Left ventricle myocardium inferior (tissue), 1 donor: ENCODE measurements at regions not wholly inside any gene's neighbourhood (a gene's known extent, or its start where the extent isn't known, plus 50 kb on each side); places are given as distances from the start of the nearest gene placed in this dataset.

Experiments used
- DNase-seq: peaks from one replicate; pipeline ENCODE4 v3.0.0-alpha.2; 2020
- H3K27ac ChIP-seq: fragments of 200-600 bp; replicated peaks from 2 replicates; pipeline ENCODE4 v1.8.0; 2021
- H3K27me3 ChIP-seq: fragments of 200-600 bp; 2 replicates; pipeline ENCODE4 v1.8.0; 2021; ENCODE audit warnings: low read depth
- H3K36me3 ChIP-seq: fragments of 200-600 bp; 2 replicates; pipeline ENCODE4 v1.8.0; 2021
- H3K4me1 ChIP-seq: fragments of 200-600 bp; 2 replicates; pipeline ENCODE4 v1.8.0; 2021
- H3K4me3 ChIP-seq: fragments of 200-600 bp; 2 replicates; pipeline ENCODE4 v1.8.0; 2021; ENCODE audit warnings: mild to moderate bottlenecking, moderate library complexity
- H3K9me3 ChIP-seq: fragments of 200-600 bp; replicated peaks from 2 replicates; pipeline ENCODE4 v1.8.0; 2021
- intact Hi-C: fragments of 100-400 bp; cut with micrococcal nuclease; formaldehyde crosslinking; loops from one replicate; pipeline ENCODE4 v1.11.0; 2022
- TF ChIP-seq, protein P1 (sequence below): fragments of 200-600 bp; IDR thresholded peaks from 2 replicates; pipeline ENCODE4 v1.8.0; 2021; ENCODE audit warnings: antibody characterized with exemption, mild to moderate bottlenecking, borderline replicate concordance
- donor health status: DM: no; HTN: yes; CAD: no; lungs with severe emphysema.

DNA sequence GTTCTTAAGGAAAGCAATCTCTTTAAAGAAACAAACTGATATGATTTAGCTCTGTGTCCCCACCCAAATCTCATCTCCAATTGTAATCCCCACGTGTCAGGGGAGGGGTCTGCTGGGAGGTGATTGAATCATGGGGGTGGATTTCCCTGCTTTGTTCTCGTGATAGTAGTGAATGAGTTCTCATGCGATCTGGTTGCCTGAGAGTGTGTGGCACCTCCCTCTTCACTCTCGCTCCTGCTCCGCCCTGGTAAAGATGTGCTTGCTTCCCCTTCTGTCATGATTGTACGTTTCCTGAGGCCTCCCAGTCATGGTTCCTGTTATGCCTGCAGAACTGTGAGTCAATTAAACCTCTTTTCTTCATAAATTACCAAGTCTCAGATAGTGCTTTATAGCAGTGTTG lies 412.7 kb upstream of the SMC2 start:
- no peak overlapping the region for H3K27ac ChIP-seq
- TF ChIP-seq, protein P1, sequence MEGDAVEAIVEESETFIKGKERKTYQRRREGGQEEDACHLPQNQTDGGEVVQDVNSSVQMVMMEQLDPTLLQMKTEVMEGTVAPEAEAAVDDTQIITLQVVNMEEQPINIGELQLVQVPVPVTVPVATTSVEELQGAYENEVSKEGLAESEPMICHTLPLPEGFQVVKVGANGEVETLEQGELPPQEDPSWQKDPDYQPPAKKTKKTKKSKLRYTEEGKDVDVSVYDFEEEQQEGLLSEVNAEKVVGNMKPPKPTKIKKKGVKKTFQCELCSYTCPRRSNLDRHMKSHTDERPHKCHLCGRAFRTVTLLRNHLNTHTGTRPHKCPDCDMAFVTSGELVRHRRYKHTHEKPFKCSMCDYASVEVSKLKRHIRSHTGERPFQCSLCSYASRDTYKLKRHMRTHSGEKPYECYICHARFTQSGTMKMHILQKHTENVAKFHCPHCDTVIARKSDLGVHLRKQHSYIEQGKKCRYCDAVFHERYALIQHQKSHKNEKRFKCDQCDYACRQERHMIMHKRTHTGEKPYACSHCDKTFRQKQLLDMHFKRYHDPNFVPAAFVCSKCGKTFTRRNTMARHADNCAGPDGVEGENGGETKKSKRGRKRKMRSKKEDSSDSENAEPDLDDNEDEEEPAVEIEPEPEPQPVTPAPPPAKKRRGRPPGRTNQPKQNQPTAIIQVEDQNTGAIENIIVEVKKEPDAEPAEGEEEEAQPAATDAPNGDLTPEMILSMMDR = no peak

DNA sequence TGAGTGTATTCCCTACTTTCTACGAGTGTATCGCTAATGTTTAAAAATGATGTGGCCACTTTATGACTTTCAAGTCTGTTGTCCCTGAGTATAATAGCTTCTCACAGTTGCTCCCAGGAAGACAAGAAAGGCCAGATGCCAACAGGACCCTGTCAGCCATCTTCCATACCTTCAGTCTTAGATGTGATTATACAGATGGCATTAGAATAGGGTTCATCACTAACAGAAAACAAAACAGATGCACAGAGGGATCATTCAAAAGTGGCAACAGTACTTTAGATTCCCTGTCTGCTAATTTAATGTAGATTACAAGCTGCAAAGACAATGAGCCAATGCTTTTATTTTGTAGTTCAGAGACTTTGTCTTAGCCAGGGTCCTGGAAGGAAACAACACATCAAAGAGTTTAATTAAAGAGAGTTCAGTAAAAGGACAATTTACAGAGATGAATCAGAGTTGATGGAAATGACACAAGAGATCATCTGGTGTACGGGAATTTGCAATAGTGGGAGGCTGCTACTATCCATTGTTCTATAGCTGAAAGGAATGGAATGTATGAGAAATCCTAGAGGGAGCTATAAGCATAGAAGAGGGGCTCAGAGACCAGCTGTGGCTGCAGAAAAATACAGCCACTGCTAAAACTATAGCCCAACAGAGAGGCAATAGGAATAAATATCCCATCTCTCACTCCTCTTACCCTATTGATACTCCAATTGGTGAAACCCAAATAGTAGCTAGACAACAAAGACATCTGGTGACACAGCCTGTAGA lies 393.7 kb upstream of the SMC2 start:
- H3K9me3 ChIP-seq = no peaks in the 10 kb centered on the region
- H3K27ac ChIP-seq = no peak overlapping the region
- no peaks in the 10 kb centered on the region for H3K27me3 ChIP-seq
- H3K4me1 ChIP-seq = no peaks in the 10 kb centered on the region
- no peaks in the 10 kb centered on the region for H3K36me3 ChIP-seq
- intact Hi-C loops = no loop called here
- no peak for DNase-seq
- TF ChIP-seq, protein P1 = no peak
- H3K4me3 ChIP-seq = no peak overlapping the region

More for the DNA sequence above, 412.7 kb upstream of the SMC2 start:
- Histone ChIP-seq H3K27me3 (no peaks in the 10 kb centered on the region), H3K9me3 (no peaks in the 10 kb centered on the region), H3K36me3 (no peaks in the 10 kb centered on the region), H3K4me3 (no peak overlapping the region), H3K4me1 (no peaks in the 10 kb centered on the region)
- intact Hi-C loops = no loop called here
- DNase-seq = no peak

DNA sequence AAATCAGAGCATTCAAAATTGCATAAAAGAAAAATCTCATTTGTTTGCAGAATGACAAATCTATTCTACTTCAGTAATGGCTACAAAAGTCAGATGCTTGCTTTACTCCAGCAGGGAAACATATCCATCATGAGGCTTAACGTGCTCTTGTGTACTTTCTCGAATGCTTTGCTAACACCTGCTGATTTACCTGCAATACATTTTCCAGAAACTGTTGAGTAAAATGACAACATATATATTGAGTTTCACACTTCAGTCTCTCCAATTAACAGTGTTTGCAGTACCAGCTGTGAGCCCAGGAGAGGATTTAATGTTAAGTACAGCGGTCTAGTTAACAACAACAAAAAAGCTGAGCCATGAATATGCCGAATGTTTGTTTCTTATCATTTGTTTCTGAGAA lies 391.5 kb upstream of the SMC2 start:
- Histone ChIP-seq H3K27ac (no peak overlapping the region), H3K36me3 (no peaks in the 10 kb centered on the region), H3K27me3 (no peaks in the 10 kb centered on the region), H3K4me1 (no peaks in the 10 kb centered on the region), H3K4me3 (no peak overlapping the region), H3K9me3 (peaks cover 7% of the 10 kb centered on the region)
- TF ChIP-seq, protein P1 = no peak
- intact Hi-C loops = no loop called here
- no peak for DNase-seq

DNA sequence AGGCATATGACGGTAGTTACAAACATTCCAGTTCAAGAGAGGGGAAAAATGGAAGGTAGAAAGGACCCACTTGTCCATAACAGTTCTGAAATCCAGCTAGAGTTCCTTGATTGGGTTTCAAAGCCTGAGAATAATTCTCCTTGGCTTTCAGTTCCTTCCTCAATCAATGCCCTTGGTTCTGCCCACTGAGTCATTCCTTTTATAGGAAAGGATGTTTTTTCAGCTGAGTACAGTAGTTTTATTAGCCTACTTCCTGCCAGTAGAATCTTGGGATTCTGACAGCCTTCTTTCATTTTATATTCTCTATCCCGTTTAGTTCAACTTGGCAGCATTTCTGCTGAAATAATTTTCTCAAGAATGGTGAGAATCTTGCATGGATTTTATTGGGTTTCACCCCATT lies 386.9 kb upstream of the SMC2 start:
- intact Hi-C loops = no loop called here
- no peak for DNase-seq
- H3K9me3 ChIP-seq = peaks cover 27% of the 10 kb centered on the region
- H3K36me3 ChIP-seq = no peaks in the 10 kb centered on the region
- TF ChIP-seq, protein P1 = no peak
- H3K27me3 ChIP-seq = no peaks in the 10 kb centered on the region
- H3K4me3 ChIP-seq = no peak overlapping the region
- H3K27ac ChIP-seq = no peak overlapping the region
- no peaks in the 10 kb centered on the region for H3K4me1 ChIP-seq

DNA sequence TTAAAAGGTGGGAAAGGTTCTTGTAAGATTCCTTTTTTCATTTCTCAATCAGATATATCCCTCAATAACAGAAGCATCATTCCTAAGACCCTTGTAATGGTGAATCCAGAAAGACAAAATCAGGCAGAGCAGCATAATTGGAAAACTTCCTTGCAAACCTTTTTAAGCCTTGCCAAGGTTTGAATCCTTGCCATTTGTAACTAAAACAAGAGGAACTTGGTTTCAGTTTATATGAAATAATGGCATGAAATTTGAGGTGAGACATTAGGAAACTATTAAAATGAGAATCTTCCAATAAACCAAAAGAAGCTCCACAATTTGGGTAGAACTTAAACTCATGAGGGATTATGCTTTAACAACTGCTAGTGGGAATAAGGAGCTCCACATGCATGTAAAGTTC lies 384.7 kb upstream of the SMC2 start:
- Histone ChIP-seq H3K9me3 (peaks cover 37% of the 10 kb centered on the region), H3K36me3 (no peaks in the 10 kb centered on the region), H3K4me1 (no peaks in the 10 kb centered on the region), H3K27me3 (no peaks in the 10 kb centered on the region), H3K4me3 (no peak overlapping the region), H3K27ac (no peak overlapping the region)
- no peak for DNase-seq
- intact Hi-C loops = no loop called here
- TF ChIP-seq, protein P1 = no peak
